ENCODE measurements at regions not wholly inside any gene's neighbourhood (a gene's known extent, or its start where the extent isn't known, plus 50 kb on each side); places are given as distances from the start of the nearest gene placed in this dataset.
"Not testable (repeated sequence)": the region's sequence is repeated elsewhere in the genome, so short reads cannot be mapped to it uniquely, and the experiment has no call there.

DNA sequence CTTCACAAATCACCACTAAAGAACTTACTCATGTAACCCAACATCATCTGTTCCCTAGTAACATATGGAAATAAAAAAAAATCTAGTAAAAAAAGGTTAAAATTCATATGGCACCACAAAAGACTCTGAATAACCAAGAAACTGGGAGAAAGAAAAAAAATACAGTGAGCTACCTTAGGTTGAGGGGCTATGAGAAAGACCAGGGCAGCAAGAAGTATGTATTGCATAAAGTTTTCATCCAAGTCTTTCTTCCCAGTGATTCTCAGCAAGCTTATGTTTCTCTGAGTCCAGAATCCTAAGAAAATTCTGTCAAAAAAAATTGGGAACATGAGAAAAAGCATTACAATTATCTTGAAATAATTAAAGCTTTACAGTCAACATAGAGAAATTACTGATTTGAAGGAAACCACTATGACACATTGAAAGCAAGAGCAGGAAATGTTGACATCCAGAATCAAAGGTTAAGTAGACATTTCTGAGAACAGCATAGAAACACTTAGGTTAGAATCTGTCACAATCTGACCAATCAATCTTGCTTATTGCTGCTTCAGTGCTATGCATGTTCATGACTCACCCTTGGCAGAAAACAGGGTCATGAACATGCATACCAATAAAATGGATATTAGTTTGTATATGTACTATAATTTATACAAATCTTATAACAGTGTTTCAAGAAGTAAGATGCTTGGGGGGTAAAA is 494.0 kb upstream of the POT1 start:
- no peak overlapping the region for H3K4me3 ChIP-seq (ENCODE audit: low read length in 2 of 2)
- H3K27ac ChIP-seq (ENCODE audit: low read depth in 1 of 2, low read length in 2 of 2): no peak overlapping the region
- ATAC-seq (ENCODE audit: low FRiP score): no peak
- H3K9me3 ChIP-seq (ENCODE audit: control insufficient read depth, low read length): no peaks in the 10 kb centered on the region
- H3K36me3 ChIP-seq (ENCODE audit: control insufficient read depth in 1 of 2, insufficient read depth in 2 of 2, low read length in 1 of 2): no peaks in the 10 kb centered on the region
- no peaks in the 10 kb centered on the region for H3K27me3 ChIP-seq (ENCODE audit: control insufficient read depth in 1 of 2, insufficient read depth in 2 of 2, low read length in 1 of 2)
- no peaks in the 10 kb centered on the region for H3K4me1 ChIP-seq (ENCODE audit: control insufficient read depth in 1 of 2, insufficient read depth in 2 of 2, low read length in 2 of 2)
- intact Hi-C loops (cut with DNase I): no loop called here
- no peak for DNase-seq

- H3K27ac ChIP-seq (ENCODE audit: low read depth in 1 of 2, low read length in 2 of 2); H3K4me3 ChIP-seq (ENCODE audit: low read length in 2 of 2); DNase-seq; ATAC-seq (ENCODE audit: low FRiP score); intact Hi-C loops (cut with DNase I); H3K4me1 ChIP-seq (ENCODE audit: control insufficient read depth in 1 of 2, insufficient read depth in 2 of 2, low read length in 2 of 2); H3K36me3 ChIP-seq (ENCODE audit: control insufficient read depth in 1 of 2, insufficient read depth in 2 of 2, low read length in 1 of 2); H3K9me3 ChIP-seq (ENCODE audit: control insufficient read depth, low read length); H3K27me3 ChIP-seq (ENCODE audit: control insufficient read depth in 1 of 2, insufficient read depth in 2 of 2, low read length in 1 of 2): not testable (repeated sequence)
- 89 to 93% methylated on average over 3 of the region's 3 CpGs for WGBS, 2 donors
Observed at GRCh38 chr7:125421407-125421806, 491.8 kb upstream of the POT1 start.

DNA sequence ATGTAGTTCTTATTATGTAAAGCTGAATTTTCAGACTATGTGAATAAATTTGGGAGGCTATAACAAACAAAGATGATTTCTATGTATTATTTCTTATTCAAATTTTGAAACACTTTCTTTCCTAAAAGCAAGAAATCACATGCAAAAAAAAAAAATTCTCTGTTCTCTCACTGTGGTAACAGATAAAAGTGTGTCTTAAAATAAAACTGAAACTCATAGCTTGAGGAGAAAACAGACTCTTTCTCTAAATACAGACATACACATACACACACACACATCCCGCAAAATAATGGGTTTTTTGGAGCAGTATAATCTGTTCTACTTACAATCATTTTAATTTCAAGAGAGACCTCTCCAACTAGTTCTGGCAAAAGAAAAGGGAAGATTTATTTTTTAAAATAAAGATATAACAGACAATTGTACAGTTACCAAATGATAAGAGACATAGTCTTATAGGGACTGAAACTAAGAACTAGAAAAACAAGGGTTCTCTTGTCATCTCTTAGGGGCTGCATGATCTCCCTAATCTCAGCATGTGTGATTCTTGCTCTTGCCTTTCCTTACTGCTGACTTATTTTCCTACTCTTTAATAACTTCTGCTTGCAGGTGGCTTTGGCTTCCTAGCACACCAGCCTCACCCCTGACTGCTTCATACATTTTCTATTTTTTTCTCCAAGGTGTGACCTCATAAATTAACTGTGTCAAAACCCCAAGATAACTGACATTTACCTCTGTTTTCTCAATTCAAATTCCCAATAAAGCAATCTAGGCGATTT is 483.5 kb upstream of the POT1 start:
- intact Hi-C loops (cut with DNase I): no loop called here
- DNase-seq (no peak), ATAC-seq (ENCODE audit: low FRiP score) (no peak)
- Histone ChIP-seq H3K36me3 (ENCODE audit: control insufficient read depth in 1 of 2, insufficient read depth in 2 of 2, low read length in 1 of 2) (no peaks in the 10 kb centered on the region), H3K9me3 (ENCODE audit: control insufficient read depth, low read length) (no peaks in the 10 kb centered on the region), H3K27ac (ENCODE audit: low read depth in 1 of 2, low read length in 2 of 2) (no peak overlapping the region), H3K4me3 (ENCODE audit: low read length in 2 of 2) (no peak overlapping the region), H3K4me1 (ENCODE audit: control insufficient read depth in 1 of 2, insufficient read depth in 2 of 2, low read length in 2 of 2) (no peaks in the 10 kb centered on the region), H3K27me3 (ENCODE audit: control insufficient read depth in 1 of 2, insufficient read depth in 2 of 2, low read length in 1 of 2) (no peaks in the 10 kb centered on the region)
- 59 to 71% methylated on average over 2 of the region's 2 CpGs for WGBS, 2 donors

- Histone ChIP-seq H3K4me1 (ENCODE audit: control insufficient read depth in 1 of 2, insufficient read depth in 2 of 2, low read length in 2 of 2) (no peaks in the 10 kb centered on the region), H3K27ac (ENCODE audit: low read depth in 1 of 2, low read length in 2 of 2) (no peak overlapping the region), H3K36me3 (ENCODE audit: control insufficient read depth in 1 of 2, insufficient read depth in 2 of 2, low read length in 1 of 2) (no peaks in the 10 kb centered on the region), H3K27me3 (ENCODE audit: control insufficient read depth in 1 of 2, insufficient read depth in 2 of 2, low read length in 1 of 2) (no peaks in the 10 kb centered on the region), H3K4me3 (ENCODE audit: low read length in 2 of 2) (no peak overlapping the region), H3K9me3 (ENCODE audit: control insufficient read depth, low read length) (no peaks in the 10 kb centered on the region)
- intact Hi-C loops (cut with DNase I): no loop called here
- DNase-seq (no peak), ATAC-seq (ENCODE audit: low FRiP score) (no peak)
Observed at GRCh38 chr7:125409921-125410320, 480.3 kb upstream of the POT1 start.

DNA sequence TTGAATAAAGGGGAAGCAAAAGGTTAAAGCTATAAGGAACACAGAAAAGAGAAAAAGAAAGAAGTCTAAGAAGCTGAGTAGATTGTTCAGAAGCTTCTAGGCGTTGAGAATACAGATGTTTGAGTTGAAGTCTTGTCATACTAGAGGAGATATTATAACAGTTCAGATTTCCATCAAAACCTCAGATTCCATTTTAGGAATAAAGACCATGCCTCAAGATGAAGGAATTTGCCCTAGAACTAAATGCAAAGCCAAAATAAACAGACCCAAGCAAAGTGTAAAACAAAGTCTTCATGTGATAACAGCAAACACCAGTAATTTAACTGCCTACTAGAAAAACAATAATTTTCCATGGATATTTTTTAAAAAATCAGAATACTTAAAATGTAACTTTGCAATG is 476.5 kb upstream of the POT1 start:
- H3K4me3 ChIP-seq (ENCODE audit: low read length in 2 of 2): no peak overlapping the region
- intact Hi-C loops (cut with DNase I): no loop called here
- ATAC-seq (ENCODE audit: low FRiP score): no peak
- H3K4me1 ChIP-seq (ENCODE audit: control insufficient read depth in 1 of 2, insufficient read depth in 2 of 2, low read length in 2 of 2): no peaks in the 10 kb centered on the region
- H3K9me3 ChIP-seq (ENCODE audit: control insufficient read depth, low read length): no peaks in the 10 kb centered on the region
- H3K27ac ChIP-seq (ENCODE audit: low read depth in 1 of 2, low read length in 2 of 2): no peak overlapping the region
- DNase-seq: no peak
- H3K36me3 ChIP-seq (ENCODE audit: control insufficient read depth in 1 of 2, insufficient read depth in 2 of 2, low read length in 1 of 2): no peaks in the 10 kb centered on the region
- no peaks in the 10 kb centered on the region for H3K27me3 ChIP-seq (ENCODE audit: control insufficient read depth in 1 of 2, insufficient read depth in 2 of 2, low read length in 1 of 2)
- WGBS, 2 donors: 0 to 2% methylated on average over 1 of the region's 1 CpG

GRCh38 chr7:125399408-125399807 is 469.8 kb upstream of the POT1 start:
- Histone ChIP-seq H3K27ac (ENCODE audit: low read depth in 1 of 2, low read length in 2 of 2) (no peak overlapping the region), H3K36me3 (ENCODE audit: control insufficient read depth in 1 of 2, insufficient read depth in 2 of 2, low read length in 1 of 2) (no peaks in the 10 kb centered on the region), H3K4me3 (ENCODE audit: low read length in 2 of 2) (no peak overlapping the region), H3K27me3 (ENCODE audit: control insufficient read depth in 1 of 2, insufficient read depth in 2 of 2, low read length in 1 of 2) (no peaks in the 10 kb centered on the region), H3K4me1 (ENCODE audit: control insufficient read depth in 1 of 2, insufficient read depth in 2 of 2, low read length in 2 of 2) (no peaks in the 10 kb centered on the region), H3K9me3 (ENCODE audit: control insufficient read depth, low read length) (peaks cover 2% of the 10 kb centered on the region)
- DNase-seq: no peak
- WGBS, 2 donors: 82% methylated on average over 3 of the region's 3 CpGs
- intact Hi-C loops (cut with DNase I): no loop called here
- ATAC-seq (ENCODE audit: low FRiP score): no peak

- intact Hi-C loops (cut with DNase I): no loop called here
- no peak overlapping the region for H3K4me3 ChIP-seq (ENCODE audit: low read length in 2 of 2)
- H3K27ac ChIP-seq (ENCODE audit: low read depth in 1 of 2, low read length in 2 of 2): no peak overlapping the region
- no peak for DNase-seq
- no peaks in the 10 kb centered on the region for H3K27me3 ChIP-seq (ENCODE audit: control insufficient read depth in 1 of 2, insufficient read depth in 2 of 2, low read length in 1 of 2)
- H3K9me3 ChIP-seq (ENCODE audit: control insufficient read depth, low read length): peaks cover 2% of the 10 kb centered on the region
- 49 to 58% methylated on average over 4 of the region's 4 CpGs for WGBS, 2 donors
- ATAC-seq (ENCODE audit: low FRiP score): no peak
- H3K4me1 ChIP-seq (ENCODE audit: control insufficient read depth in 1 of 2, insufficient read depth in 2 of 2, low read length in 2 of 2): no peaks in the 10 kb centered on the region
- no peaks in the 10 kb centered on the region for H3K36me3 ChIP-seq (ENCODE audit: control insufficient read depth in 1 of 2, insufficient read depth in 2 of 2, low read length in 1 of 2)
Observed at GRCh38 chr7:125396466-125397151, 467.0 kb upstream of the POT1 start.

- Histone ChIP-seq H3K36me3 (ENCODE audit: control insufficient read depth in 1 of 2, insufficient read depth in 2 of 2, low read length in 1 of 2) (no peaks in the 10 kb centered on the region), H3K27ac (ENCODE audit: low read depth in 1 of 2, low read length in 2 of 2) (no peak overlapping the region), H3K4me3 (ENCODE audit: low read length in 2 of 2) (no peak overlapping the region), H3K27me3 (ENCODE audit: control insufficient read depth in 1 of 2, insufficient read depth in 2 of 2, low read length in 1 of 2) (no peaks in the 10 kb centered on the region), H3K9me3 (ENCODE audit: control insufficient read depth, low read length) (no peaks in the 10 kb centered on the region), H3K4me1 (ENCODE audit: control insufficient read depth in 1 of 2, insufficient read depth in 2 of 2, low read length in 2 of 2) (no peaks in the 10 kb centered on the region)
- no peak for ATAC-seq (ENCODE audit: low FRiP score)
- intact Hi-C loops (cut with DNase I): no loop called here
- whole genome bisulfite sequencing, 2 donors: 66 to 67% methylated on average over 3 of the region's 3 CpGs
- no peak for DNase-seq
Observed at GRCh38 chr7:125391921-125392320, 462.3 kb upstream of the POT1 start.

DNA sequence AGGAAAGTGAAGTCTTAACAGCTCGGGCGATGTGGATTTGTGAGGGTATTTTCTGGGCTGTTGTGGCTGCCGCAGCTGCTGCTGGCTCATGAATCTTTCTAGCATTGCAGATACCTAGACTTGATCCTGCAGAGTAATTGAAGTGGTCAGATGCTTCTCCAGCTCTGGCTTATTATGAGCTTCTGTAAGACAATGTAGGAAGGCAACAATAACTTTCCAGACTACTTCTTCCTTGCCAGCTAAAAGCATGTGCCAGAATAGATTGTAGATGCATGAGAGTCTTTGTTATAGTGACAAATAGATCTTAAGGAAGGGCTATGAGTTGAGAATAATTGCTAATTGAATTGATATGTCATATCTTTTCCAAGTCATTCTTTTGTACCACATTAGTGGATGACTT is 461.4 kb upstream of the POT1 start:
- WGBS, 2 donors: 32 to 38% methylated on average over 3 of the region's 3 CpGs
- Histone ChIP-seq H3K9me3 (ENCODE audit: control insufficient read depth, low read length) (no peaks in the 10 kb centered on the region), H3K27ac (ENCODE audit: low read depth in 1 of 2, low read length in 2 of 2) (no peak overlapping the region), H3K4me1 (ENCODE audit: control insufficient read depth in 1 of 2, insufficient read depth in 2 of 2, low read length in 2 of 2) (no peaks in the 10 kb centered on the region), H3K27me3 (ENCODE audit: control insufficient read depth in 1 of 2, insufficient read depth in 2 of 2, low read length in 1 of 2) (no peaks in the 10 kb centered on the region), H3K4me3 (ENCODE audit: low read length in 2 of 2) (no peak overlapping the region), H3K36me3 (ENCODE audit: control insufficient read depth in 1 of 2, insufficient read depth in 2 of 2, low read length in 1 of 2) (no peaks in the 10 kb centered on the region)
- ATAC-seq (ENCODE audit: low FRiP score) (no peak), DNase-seq (no peak)
- intact Hi-C loops (cut with DNase I): no loop called here

Data from aorta (tissue), 5 donors.